OCI-LY3 (cell line): ENCODE measurements at regions not wholly inside any gene's neighbourhood (a gene's known extent, or its start where the extent isn't known, plus 50 kb on each side); places are given as distances from the start of the nearest gene placed in this dataset.

Experiments
- H2AFZ ChIP-seq: fragments of 200-600, 300-600 bp; shearing (Covaris generic); 2 replicates; pipeline ENCODE4 v1.6.0; 2014; ENCODE audit warnings: antibody characterized with exemption, low read depth, low read length
- H3K27ac ChIP-seq: fragments of 200-600, 300-600 bp; sonication (generic); 2 replicates; pipeline ENCODE4 v1.5.1; 2014; ENCODE audit warnings: mild to moderate bottlenecking, low read length, moderate library complexity, mixed read lengths
- H3K27me3 ChIP-seq: fragments of 200-600, 300-600 bp; sonication (generic); 2 replicates; pipeline ENCODE4 v1.6.1; 2014; ENCODE audit warnings: low read depth, low read length, mixed read lengths
- H3K36me3 ChIP-seq: fragments of 200-600, 300-600 bp; sonication (generic); replicated peaks from 2 replicates; pipeline ENCODE3; 2014; ENCODE audit warnings: low read depth, low read length, mixed read lengths
- H3K4me1 ChIP-seq: fragments of 300-600, 200-600 bp; sonication (generic); 2 replicates; pipeline ENCODE4 v1.6.1; 2014; ENCODE audit warnings: low read length, mixed read lengths
- H3K4me2 ChIP-seq: fragments of 200-600, 300-600 bp; sonication (generic); 2 replicates; pipeline ENCODE4 v1.6.1; 2014; ENCODE audit warnings: low read length, mixed read lengths
- H3K4me3 ChIP-seq: fragments of 300-600, 200-600 bp; sonication (generic); 2 replicates; pipeline ENCODE4 v1.5.1; 2014; ENCODE audit warnings: antibody characterized with exemption, mild to moderate bottlenecking, low read length, moderate library complexity
- H3K79me2 ChIP-seq: fragments of 300-600, 200-600 bp; shearing (Covaris generic); 2 replicates; pipeline ENCODE4 v1.6.1; 2014; ENCODE audit warnings: mild to moderate bottlenecking, low read length, mixed read lengths
- H3K9ac ChIP-seq: fragments of 300-600, 200-600 bp; shearing (Covaris generic); 2 replicates; pipeline ENCODE4 v1.6.0; 2014; ENCODE audit warnings: mild to moderate bottlenecking, low read length, moderate library complexity
- H3K9me3 ChIP-seq: fragments of 200-600, 300-600 bp; shearing (Covaris generic); 2 replicates; pipeline ENCODE4 v1.6.1; 2014; ENCODE audit warnings: low read length, mixed read lengths; ENCODE audit not compliant: insufficient read depth
- H4K20me1 ChIP-seq: fragments of 200-600, 300-600 bp; sonication (generic); 2 replicates; pipeline ENCODE4 v1.6.1; 2016; ENCODE audit warnings: low read length, mixed read lengths; ENCODE audit not compliant: insufficient read depth
- CTCF ChIP-seq: fragments of 200-600, 300-600 bp; sonication (generic); IDR thresholded peaks from 2 replicates; pipeline ENCODE4 v1.5.1; 2014; ENCODE audit warnings: antibody characterized with exemption, low read length, low read depth
- EZH2phosphoT487 ChIP-seq: fragments of 200-600 bp; shearing (Covaris generic); IDR thresholded peaks from 2 replicates; pipeline ENCODE4 v1.6.1; 2018; ENCODE audit warnings: antibody characterized with exemption, mixed run types, low read depth

- H3K4me2 ChIP-seq = no peak overlapping the region
- no peak overlapping the region for H3K27ac ChIP-seq
- H3K79me2 ChIP-seq = peaks cover 4% of the 10 kb centered on the region; the same call in 1 of the 2 replicates
- H3K4me1 ChIP-seq = peaks cover 35% of the 10 kb centered on the region
- H3K9me3 ChIP-seq = peaks cover 4% of the 10 kb centered on the region; the same call in 1 of the 2 replicates
- no peaks in the 10 kb centered on the region for H4K20me1 ChIP-seq
- no peak overlapping the region for H3K4me3 ChIP-seq
- no peaks in the 10 kb centered on the region for H3K36me3 ChIP-seq
- no peak overlapping the region for H2AFZ ChIP-seq
- no peaks in the 10 kb centered on the region for H3K27me3 ChIP-seq
- TF ChIP-seq CTCF (no peak), EZH2phosphoT487 (no peak)
- H3K9ac ChIP-seq = no peak overlapping the region
Measured at GRCh38 chr3:152208439-152208838, 60.3 kb upstream of the MBNL1 start.

- Histone ChIP-seq H3K36me3 (no peaks in the 10 kb centered on the region), H4K20me1 (no peaks in the 10 kb centered on the region), H2AFZ (no peak overlapping the region), H3K9ac (no peak overlapping the region), H3K4me3 (no peak overlapping the region), H3K4me2 (no peak overlapping the region), H3K27ac (no peak overlapping the region), H3K4me1 (peaks cover 30% of the 10 kb centered on the region), H3K79me2 (peaks cover 4% of the 10 kb centered on the region; the same call in 1 of the 2 replicates), H3K9me3 (peaks cover 4% of the 10 kb centered on the region; the same call in 1 of the 2 replicates), H3K27me3 (no peaks in the 10 kb centered on the region)
- TF ChIP-seq CTCF = no peak
- no peak for TF ChIP-seq EZH2phosphoT487
Measured at GRCh38 chr3:152209060-152209459, 59.7 kb upstream of the MBNL1 start.

- H3K4me2 ChIP-seq = no peak overlapping the region
- H2AFZ ChIP-seq = no peak overlapping the region
- no peaks in the 10 kb centered on the region for H4K20me1 ChIP-seq
- no peak overlapping the region for H3K4me3 ChIP-seq
- no peaks in the 10 kb centered on the region for H3K36me3 ChIP-seq
- no peak overlapping the region for H3K27ac ChIP-seq
- no peaks in the 10 kb centered on the region for H3K79me2 ChIP-seq
- TF ChIP-seq EZH2phosphoT487 (no peak), CTCF (no peak)
- no peak overlapping the region for H3K9ac ChIP-seq
- peaks cover 23% of the 10 kb centered on the region for H3K4me1 ChIP-seq
- no peaks in the 10 kb centered on the region for H3K27me3 ChIP-seq
- H3K9me3 ChIP-seq = peaks cover 4% of the 10 kb centered on the region; the same call in 1 of the 2 replicates
Measured at GRCh38 chr3:152209776-152210175, 59.0 kb upstream of the MBNL1 start.

- Histone ChIP-seq H3K36me3 (no peaks in the 10 kb centered on the region), H3K9ac (no peak overlapping the region), H3K4me1 (peaks cover 15% of the 10 kb centered on the region), H3K4me2 (no peak overlapping the region), H3K27ac (no peak overlapping the region), H3K9me3 (peaks cover 4% of the 10 kb centered on the region; the same call in 1 of the 2 replicates), H3K4me3 (no peak overlapping the region), H4K20me1 (no peaks in the 10 kb centered on the region), H3K27me3 (no peaks in the 10 kb centered on the region), H2AFZ (no peak overlapping the region), H3K79me2 (no peaks in the 10 kb centered on the region)
- TF ChIP-seq EZH2phosphoT487 = no peak
- TF ChIP-seq CTCF = no peak
Measured at GRCh38 chr3:152210697-152211096, 58.0 kb upstream of the MBNL1 start.
